Renal cortex interstitium (tissue), 11 donors: ENCODE measurements at regions not wholly inside any gene's neighbourhood (a gene's known extent, or its start where the extent isn't known, plus 50 kb on each side); places are given as distances from the start of the nearest gene placed in this dataset.
"Not testable (repeated sequence)": the region's sequence is repeated elsewhere in the genome, so short reads cannot be mapped to it uniquely, and the experiment has no call there.

ENCODE experiments used
- DNase-seq, 11 donors: peaks; one replicate each; pipeline ENCODE4 v3.0.0-alpha.2; 2013; ENCODE audit warnings: low read depth in 9 of 11, low spot score in 4 of 11; ENCODE audit errors: extremely low read depth in 1 of 11

DNA sequence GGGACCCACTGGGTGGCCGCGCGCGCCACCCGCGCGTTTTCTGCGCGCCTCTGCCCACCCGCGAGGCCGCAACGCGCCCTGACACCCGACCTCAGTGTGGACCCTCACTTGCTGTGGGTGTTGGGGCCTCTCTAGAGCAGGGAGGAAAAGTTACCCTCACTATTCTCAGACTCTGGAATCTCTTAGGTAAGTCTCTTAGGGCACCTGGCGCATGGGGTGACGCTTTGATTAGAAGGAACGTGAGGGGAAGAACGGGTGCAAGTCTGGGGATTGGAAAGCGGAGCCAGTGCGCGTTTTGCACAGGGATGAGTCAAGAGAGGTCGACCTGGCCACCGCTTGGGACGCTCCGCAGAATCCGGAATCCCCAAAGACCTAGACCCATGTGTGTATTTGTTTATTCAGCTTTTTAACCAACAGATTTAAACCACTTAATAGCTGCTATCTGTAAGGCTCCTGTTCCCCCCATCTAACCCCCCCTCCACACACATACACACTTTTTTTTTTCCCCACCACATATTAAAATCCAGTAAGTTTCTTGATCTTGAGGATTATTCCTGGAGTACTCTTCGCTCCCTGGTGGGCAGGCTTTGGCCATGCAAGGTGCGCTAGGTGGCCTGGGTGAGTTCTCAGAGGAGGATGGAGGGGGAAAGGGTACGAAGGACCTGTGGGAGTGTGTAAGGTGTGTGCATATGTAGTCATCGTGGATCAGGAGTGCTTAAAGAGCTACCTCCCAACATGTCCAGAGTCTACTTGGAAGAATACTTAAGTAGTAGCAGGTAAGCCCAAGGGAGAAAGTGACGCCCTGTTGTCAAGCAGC lies 169.1 kb upstream of the PPP1R3A start:
- peak in 2 of 11 donors; percentile 1 to 2 for DNase-seq

DNA sequence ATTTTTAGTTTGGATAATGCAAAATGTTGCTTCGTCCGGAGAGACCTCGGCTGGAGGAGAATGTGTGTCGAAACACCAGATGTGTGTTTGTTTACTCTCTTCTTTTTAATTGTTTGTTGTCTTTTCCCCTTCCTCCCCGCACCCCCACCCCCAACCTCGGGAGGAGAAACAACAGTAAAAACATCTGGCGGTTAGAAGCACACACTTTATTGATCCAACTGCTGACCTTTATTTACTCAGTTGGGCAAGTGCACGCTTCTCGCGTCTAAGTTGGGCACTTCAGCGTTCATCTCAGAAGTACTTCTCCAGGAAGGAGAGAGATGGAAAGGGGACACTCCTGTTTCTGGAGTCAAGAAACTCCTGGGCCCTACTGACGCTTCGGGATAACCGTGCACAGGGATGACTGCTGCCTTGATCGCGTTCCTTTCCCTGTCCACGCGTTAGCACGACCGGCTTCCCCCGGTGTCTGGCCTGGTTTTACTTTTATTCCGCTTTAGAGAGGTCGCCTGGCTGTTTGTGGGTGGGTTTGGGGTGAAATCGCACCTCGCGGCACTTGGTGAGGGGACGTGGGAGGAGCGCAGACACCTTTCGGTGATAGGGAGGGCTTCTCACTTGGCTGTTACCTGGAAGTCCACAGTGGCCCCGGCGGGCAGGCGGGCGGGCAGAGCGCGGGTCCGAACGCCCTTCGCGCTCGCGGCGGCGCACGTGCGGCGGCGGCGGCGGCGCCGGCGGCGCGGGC lies 168.3 kb upstream of the PPP1R3A start:
- peak in 3 of 11 donors; percentile 2 to 13 (median 8) for DNase-seq

DNA sequence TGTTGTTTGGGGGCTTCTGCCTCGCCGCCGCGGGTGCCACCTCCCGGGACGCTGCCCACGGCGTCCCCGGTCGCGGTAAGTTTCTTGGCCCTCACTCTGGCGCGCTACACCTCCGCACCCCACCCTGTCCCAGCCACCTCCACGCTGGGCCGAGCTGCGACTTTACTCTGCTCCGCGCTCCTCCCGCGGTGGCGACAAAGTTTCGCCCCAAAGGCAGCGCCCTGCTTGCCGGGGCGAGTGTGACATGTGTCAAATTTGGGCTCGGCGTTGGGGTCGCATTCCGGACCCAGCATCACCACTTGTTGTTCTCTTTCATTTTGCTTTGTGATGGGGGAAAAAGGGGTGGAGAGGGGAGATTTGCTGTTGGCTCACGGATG lies 167.7 kb upstream of the PPP1R3A start:
- peak in 2 of 11 donors; percentile 7 to 8 for DNase-seq

DNA sequence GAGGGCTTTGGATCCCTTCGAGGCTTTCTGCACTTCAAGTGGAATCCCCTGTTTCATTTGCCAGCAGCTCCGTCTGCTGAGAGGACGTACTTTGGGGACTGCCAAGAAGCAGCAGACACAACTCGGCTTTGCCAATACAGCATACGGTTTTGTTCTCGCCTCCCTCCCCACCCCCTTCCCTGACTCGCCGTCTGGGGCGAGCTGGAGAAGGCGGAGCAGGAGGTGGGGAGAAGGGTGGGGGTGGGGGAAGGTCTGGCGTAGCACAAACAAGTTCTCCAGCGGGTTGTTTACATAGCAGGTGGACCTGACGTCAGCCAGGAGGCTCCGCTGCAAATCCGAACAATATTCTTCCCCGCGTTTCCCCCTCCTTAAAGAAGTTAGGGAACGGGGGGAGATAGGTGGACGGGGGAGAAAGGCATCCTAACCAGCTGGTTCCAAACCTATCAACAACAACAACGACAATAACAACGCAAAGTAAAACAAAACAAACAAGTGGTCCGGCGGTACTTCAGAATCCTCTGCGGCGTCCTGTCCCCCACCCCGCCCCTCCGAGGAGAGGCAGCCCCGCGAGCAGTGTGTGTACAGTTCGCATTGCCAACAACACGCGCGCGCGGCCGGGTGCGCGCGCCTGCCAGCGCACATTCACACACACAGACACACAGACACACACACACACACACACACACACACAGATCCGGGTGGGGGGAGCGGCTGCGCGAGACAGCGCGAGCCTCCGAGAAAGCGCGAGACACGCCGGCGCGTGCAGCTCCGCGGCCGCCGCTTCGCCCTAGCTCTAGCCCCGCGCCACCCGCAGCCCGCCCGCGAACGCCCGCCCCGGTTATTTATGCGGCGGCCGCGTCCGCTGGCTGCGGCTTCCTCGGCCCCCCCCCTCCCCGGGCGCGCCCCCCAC lies 167.0 kb upstream of the PPP1R3A start:
- peak in 3 of 11 donors; percentile 54 to 66 (median 55) for DNase-seq

DNA sequence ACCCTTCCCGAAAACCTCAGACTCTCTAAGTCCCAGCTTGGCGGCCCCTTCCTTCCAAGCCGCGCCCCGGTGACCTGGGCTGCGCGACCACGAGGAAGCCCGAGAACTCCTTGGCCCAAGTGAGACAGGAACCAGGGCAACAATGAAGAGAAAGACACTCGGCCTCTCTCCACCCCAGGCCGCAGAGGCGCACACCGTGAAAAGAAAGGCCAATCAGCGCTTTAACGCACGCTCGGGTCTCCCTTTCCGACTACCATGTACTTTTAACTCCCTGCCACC lies 166.4 kb upstream of the PPP1R3A start:
- DNase-seq: peak in 2 of 11 donors; percentile 14 to 26

DNA sequence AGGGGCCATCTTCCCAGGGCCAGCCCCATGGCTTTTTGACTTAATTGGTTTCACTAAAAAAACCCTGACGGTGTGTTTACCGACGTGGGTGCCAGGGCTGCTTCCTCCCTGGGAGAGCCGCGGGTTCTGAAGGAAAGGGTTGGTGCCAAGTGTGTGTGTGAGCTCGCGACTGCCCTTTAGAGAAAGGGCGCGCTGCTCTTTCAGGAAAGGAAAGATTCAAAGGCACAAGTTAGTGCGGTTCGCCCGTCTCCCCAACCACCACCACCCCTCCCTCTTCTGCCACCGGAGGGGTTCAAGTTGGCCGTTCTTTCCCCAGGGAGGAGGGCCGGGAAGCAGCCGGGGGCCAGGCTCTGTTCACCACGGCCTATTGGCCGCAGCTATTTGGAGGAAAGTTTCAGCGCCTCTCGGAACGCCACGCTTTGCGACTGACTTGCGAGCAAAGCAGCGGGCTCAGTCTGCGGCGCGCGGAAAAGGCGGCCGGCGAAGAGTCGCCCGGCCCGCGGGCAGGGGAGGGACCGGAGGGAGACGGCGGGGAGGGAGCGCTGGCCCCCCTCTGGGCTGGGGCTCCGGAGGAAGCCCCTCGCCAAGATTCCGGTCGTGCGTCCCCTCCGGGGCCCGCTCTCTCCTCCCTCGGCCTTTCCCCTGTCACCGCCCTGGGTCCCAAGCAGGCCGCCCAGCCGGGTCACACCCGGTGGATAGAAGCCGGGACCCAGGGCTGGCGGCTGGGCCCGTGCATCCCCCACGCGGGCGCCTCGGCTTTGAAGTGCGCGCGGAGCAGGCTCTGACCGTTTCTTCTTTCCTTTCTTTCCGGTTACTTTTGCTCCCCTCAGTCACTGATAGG lies 165.9 kb upstream of the PPP1R3A start:
- peak in 3 of 11 donors; percentile 15 to 32 (median 29) for DNase-seq

DNA sequence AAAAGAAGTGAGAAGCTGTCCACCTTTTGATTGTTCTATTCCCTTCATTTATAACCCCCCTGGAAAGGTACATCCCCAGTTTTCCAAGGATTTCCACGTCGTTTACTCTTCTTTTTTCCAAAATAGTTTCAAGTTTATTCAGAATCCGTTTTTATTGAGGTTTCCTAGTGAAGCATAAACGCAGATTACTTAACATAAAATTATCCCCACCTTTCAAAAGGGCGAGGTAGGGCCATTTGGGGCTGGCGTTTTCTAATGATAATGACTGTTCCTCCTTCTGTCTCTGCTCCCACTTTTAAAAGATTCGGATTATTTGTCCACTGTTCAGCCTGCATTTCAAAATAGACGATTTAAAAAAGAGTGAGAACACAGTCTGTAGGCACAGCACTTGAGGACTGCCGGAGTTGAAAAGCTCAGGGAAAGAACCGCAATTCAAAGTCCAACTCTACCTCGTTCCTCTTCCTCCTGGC lies 165.2 kb upstream of the PPP1R3A start:
- peak in 2 of 11 donors; percentile 2 to 12 for DNase-seq

DNA sequence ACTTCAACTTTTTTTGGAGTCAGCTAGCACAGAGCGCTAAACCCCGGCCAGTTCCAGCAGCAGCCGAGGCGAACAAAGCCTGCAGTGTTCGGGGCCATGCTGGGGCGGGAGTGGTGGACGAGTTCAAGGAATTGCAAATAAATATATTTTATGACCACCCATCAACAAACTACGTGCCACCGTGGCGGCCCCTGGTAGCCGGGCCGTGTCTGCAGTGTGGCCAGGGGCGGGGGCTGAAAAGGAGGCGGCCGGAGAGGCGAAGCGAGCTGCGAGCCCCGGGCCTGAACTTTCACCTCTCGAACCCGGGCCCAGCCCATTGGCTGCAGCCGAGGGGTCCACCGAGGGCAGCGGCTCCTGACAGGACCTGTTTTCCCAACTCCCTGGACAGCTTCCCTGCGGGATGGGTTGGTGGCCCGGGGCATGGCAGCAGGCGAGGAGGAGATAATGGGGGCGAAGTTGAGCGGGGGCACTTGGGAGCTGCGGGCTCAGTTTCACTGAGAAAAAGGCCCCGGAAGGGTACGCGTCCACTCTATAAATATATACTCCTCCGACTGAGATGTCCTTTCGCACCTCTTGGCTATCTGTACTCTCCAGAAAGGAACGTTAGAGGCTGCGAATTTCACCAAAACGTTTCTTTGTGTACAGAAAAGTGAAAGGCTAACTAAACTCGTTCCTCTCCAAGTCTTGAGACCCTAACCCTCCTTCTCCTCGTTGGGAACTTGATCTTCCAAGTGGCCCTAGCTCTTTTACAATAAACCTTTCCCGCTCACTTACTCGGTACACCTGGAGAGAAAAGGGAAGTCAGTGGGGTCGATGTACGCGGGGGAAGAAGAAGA lies 164.6 kb upstream of the PPP1R3A start:
- peak in 3 of 11 donors; percentile 2 to 36 (median 26) for DNase-seq

DNA sequence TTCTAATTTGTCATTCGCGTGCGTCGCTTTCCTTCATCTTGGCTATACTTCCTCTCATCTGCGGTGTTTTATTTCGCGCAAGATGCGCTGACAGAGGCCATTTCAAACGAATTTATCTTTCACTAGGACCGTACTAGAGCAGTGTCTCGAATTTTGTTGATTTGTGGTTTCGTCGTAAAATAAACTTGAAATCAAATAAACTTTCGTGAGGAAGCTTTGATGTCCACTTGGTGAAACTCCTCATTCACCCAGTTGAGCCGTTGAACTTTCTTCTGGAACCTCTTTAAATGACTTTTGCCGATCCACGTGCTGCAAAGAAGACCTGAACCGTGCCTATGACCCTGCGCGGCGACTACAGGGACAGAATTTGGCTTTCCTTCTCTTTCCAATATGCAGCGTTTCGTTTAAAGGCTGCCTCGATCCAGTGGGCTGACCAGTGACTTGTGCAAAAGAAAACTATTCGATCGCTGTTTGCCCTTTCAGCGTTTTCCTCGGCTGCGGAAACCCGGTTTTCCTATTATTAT lies 163.9 kb upstream of the PPP1R3A start:
- DNase-seq: peak in 3 of 11 donors; percentile 5 to 32 (median 11)

DNA sequence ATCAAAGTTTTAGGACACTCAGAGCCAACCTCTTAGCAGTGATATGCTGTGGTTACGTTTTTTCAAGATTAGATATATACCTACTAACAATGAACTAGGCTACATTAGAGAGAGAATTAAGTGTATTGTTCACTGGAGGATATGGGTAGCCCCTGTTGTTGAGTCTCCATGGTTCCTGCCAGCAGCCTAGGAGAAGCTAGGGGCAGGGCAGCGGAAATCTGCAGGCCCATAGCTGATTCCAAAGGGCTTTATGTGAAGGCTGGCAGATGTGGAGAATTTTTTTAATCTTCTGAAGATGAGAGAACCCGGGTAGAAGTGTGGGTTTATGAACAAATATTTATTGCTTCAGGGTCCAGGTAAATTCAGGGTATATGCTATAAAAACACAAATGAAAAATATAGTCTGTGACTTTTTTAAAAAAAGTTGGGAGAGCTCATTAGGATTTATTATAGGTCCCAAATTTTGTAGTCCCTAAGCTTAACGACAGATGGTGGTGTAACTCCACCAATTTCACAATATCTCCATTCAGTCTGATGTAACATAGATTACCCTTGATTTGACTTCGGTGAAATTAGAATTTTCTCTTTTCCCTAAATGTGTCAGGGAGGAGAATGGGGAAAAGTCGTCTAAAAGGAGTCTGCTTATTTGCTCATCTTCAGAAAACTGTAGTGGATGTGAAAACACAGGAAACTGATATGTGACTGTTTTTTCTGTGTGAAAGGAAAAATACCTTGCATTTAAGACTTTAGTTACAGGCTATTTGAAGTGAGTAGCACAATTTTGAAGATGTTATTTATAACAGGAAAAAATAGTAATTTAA lies 163.0 kb upstream of the PPP1R3A start:
- peak in 3 of 11 donors; percentile 15 to 44 (median 43) for DNase-seq

DNA sequence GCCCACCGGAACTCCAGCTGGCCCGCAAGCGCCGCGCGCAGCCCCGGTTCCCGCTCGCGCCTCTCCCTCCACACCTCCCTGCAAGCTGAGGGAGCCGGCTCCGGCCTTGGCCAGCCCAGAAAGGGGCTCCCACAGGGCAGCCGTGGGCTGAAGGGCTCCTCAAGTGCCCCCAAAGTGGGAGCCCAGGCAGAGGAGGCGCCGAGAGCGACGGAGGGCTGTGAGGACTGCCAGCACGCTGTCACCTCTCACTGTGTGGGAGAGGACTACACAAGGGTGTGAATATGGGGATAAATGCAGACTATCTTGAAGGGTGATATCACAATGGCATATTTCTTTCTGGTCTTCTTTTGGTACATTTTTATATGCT lies 158.3 kb upstream of the PPP1R3A start:
- DNase-seq: not testable (repeated sequence)

DNA sequence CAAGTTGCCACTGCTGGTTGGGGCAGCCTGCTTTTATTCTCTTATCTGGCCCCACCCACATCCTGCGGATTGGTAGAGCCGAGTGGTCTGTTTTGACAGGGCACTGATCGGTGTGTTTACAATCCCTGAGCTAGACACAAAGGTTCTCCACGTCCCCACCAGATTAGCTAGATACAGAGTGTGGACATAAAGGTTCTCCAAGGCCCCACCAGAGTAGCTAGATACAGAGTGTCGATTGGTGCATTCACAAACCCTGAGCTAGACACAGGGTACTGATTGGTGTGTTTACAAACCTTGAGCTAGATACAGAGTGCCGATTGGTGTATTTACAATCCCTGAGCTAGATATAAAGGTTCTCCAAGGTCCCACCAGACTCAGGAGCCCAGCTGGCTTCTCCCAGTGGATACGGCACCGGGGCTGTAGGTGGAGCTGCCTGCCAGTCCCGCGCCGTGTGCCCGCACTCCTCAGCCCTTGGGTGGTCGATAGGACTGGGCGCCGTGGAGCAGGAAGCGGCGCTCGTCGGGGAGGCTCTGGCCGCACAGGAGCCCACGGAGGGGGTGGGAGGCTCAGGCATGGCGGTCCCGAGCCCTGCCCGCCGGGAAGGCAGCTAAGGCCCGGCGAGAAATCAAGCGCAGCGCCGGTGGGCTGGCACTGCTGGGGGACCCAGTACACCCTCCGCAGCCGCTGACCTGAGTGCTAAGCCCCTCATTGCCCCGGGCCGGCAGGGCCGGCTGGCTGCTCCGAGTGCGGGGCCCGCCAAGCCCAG lies 157.8 kb upstream of the PPP1R3A start:
- DNase-seq: not testable (repeated sequence)

DNA sequence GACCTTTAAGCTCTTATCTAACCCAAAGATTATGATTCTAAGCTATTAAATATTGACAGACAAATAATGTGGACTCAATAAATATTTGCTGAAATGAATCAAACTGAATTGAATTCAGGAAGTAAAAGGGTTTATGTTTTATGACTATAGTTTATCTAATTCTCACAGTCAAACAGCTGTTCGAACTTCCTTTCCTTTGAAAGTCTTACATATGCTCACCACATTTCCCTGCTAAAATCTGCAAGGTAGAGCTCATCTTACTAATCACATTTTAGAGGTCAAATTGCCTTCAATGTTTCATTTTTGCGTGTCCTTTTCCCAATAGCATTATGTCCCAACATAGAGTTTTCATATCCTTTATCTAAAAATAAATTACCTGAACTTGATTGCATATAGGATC lies 154.9 kb upstream of the PPP1R3A start:
- DNase-seq: no peak

DNA sequence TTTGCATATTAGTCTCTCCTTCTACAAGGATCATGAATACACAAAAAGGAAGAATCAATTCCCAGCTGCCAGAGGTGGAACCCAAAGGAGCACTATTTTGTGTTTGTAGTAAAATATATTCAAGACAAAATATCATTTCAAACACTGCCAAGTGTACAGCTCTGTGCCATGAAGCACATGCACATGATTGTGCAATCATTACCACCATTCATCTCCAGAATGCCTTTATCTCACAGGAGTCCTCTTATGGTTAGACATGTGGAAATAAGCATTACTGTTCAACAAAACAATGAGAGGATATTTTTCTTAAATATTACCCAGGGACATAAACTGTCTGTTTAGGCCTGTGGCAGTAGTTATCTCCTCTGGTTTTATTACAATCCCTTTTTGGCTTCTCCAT lies 151.4 kb upstream of the PPP1R3A start:
- DNase-seq: no peak

DNA sequence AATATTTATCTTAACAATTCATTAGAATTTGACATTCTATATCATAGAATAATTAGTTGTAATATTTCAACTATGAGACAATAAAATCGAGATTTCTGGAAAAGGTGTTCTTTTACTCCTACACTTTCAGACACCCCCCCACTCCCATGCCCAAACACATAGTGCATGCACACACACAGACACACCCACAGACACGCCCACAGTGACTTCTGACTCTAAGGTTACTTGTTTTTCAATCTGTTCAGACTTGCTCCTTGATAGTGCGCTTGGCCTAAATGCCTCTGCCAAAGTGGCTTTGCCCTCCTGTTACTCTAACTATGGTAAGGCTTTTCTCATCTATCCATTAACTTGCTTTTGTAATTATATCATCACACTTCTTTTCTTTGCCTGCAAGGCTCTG lies 144.0 kb upstream of the PPP1R3A start:
- DNase-seq: no peak

DNA sequence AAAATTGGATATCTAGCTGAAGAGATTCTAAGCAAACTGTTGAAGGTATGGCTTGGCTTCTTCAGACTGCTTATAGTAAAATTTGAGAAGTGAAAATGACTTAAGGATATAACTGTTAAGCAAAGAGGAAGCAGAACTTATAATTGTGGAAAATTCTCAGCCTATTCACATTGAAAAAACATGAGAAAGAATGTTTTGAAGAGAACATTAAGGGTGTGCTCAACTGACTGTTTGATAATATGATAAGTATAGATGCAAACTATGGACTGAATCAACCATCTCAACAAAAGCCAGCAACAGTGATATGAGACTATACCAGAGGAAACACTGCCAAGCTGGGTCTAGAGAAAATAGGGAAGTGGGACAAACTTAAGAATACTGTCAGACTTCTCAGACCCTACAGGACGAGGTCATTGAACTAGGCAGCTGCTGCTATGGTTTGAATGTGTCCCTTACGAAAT lies 133.1 kb upstream of the PPP1R3A start:
- no peak for DNase-seq
